Stimulated activated CD8-positive, alpha-beta memory T cell treated with anti-CD3 and anti-CD28 coated beads, Interleukin-7, amount 100 ng/mL, for 48 hours (primary cell): ENCODE measurements at regions not wholly inside any gene's neighbourhood (a gene's known extent, or its start where the extent isn't known, plus 50 kb on each side); places are given as distances from the start of the nearest gene placed in this dataset.

Experiments used
- DNase-seq, 2 donors: peaks; one replicate each; pipeline ENCODE4 v3.0.0-alpha.2; 2020; ENCODE audit warnings: low read depth in 1 of 2; ENCODE audit errors: extremely low read depth in 1 of 2

DNA sequence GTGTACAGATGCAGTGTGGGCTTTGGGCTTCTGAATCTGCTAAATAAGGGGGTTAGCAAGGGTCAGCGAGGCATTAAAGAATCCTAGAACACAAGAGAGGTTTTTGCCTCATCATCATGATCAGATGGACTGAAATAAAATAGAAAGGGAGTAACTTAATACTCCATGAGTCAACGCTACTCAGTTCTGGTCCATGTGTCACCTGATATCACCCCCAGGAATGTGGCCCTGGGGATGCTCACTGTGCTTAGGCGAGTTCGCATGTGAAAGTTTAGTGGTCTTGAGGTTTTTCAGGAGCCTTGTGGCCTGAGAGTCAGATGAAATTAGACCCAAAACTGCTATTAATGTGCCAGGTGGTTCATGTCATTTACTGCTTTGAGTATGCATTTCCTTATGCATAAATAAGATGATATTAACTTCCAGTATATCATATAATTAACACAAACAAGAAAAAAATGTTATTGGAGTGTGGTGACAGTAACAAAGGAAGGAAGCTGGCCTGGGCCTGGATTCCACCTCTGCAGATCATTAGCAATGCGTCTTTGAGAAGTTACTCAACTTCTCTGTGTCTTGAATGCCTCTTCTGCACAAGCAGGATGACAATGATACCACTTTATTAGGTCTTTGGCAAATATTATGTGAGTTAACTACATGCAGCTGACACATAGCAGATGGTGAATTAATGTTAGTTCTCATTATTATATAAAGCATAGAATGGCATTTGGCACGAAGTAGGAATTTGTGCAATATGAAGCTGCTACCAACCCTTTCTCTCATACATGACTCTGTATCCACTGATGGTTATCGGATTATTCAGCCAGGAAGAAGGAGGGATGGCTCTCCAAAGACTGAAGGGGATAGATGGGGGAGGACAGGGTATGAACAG is 1272.6 kb downstream of the AACS start:
- no peak for DNase-seq

DNA sequence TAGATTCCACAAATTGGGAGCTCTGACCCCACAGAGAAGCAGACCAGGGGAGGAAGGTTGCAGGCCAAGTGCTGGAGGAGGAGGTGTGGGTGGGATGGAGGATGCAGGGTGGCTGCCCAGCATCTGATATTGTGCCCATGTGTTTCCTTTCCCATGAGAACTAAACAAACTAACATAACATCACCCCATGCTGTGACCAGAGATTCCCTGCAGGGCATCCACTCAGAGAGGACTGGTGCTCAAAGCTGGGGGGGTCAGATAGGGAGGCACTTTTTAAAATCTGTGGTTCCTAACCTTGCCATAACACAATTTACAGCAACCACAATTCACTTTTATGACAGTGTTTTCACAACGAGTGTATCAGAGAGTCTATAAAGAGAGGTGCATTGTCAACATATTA is 1277.6 kb downstream of the AACS start:
- no peak for DNase-seq

DNA sequence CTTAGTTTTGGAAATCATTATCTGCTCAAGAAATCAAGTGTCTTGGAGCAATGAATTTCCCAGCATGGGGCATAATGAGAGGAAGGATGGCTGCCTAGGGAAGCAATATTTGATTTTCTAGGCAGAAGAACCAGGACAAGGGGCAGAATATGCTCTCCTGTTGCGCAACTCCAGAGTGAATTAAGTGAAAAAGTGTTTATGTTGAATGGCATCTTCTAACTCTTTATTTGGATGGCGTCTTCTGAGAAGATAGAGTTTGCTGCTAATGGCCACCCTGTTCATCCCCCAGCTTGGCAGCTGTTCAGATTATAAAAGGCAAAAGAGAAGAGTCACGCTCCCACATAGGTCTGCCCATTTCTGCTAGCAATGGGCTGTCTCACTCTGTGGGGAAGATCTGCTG is 1278.1 kb downstream of the AACS start:
- no peak for DNase-seq

DNA sequence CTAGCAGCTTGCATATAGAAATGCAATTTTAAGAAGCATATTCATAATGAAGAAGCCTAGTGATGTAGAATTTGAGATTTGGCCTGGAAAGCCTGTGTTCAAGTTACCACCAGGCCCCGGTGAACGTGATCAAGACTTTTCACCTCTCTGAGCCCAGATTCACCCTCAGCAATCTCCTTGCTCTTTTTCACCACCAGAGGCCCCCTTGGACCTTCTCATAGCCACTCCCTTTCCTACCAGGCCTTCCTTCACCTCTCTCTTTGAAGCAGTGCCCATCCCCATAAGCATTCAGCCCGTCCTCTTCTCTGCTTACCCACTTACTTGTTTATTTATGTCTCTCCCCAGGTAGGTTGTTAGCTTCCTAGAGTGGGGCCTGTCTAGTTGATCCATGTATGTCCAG is 1280.9 kb downstream of the AACS start:
- DNase-seq = no peak

DNA sequence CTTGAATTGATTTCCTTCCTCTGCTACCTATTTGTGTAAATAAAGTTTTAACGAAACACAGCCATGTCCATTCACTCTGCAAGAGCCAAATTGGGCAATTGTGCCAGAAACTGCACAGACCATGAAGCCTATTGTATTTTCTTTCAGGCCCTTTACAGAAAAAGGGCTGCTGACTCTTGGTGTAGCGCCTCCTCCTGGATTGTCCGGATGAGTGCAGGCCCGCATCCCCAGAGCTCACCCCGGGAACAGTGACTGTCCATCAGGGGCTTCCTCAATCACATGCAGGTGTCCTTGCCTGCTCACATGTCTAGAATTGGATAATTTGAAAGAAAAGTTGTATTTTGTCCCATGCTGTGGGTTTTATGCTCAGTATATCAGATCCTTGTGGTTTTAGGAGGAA is 1282.2 kb downstream of the AACS start:
- DNase-seq = no peak

DNA sequence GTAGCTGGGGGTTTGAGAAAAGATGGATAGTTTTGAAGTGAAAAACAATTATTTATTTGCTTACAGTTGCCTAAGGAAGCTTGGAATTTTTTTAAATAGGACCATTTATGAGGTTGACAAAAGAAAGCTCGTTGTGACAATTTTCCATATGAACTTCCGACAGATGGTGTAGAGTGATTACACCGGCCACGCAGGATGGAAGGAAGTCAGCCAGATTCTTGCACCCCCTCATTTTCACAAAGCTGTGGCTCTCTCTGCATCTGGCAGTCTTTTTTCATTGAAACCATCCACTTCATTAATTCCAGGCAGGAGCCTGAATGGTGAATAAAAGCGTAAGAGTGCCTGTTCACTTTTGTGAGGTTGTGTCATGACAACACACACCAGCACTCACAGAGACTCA is 1284.1 kb downstream of the AACS start:
- DNase-seq = no peak

DNA sequence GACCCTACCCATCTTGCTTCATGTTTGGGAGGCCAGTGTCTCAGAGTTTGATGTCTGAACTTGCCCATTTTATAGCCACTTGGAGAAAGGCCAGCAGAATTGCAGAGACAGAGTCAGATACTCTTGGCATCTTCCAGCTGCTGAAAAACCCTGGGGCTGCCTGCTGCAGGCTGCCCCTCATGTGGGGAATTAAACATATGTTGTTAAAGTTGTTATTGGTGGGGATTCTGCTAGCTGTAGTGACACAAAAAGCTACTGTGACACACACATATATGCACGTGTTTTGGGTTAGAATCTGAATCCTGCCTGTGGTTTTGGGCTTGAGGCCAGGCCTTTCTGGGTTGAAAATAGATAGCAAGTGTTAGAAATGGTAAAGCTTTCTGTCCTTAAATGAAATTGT is 1288.4 kb downstream of the AACS start:
- DNase-seq = no peak

DNA sequence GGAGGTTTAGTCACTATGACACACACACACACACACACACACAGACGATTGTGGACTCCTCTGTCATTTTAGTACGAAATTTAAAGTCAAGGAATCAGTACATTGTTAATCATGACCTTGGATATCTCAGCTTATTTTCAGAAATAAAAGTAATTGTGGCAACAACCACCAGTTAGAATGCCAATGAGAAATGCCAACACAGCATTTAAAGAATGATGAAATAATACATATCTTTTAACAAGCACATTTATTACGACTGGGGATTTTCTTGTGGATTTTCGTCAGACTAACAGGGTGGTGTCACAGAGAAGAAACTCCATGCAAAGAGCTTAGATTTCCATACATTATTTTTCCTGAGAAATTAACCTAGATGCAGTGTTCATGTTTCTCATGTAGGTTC is 1289.4 kb downstream of the AACS start:
- no peak for DNase-seq

DNA sequence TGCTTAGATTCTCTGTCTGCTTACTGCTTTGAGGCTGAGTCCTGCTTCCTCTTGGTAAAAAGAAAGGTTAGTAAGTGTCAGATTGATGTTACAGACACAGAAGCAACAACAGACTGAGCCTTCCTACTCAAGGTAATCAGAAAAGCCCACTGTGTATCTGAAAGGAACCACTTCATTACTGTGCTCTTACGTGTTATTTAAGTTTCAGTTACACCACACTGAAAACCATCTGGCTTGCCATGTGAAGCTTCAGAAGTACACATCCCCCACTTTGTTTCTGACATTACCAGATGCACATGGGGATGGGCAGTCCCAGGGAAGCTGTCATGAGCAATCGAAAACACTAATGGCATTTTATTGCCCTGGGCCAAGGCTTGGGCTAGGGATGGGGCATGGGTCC is 1290.1 kb downstream of the AACS start:
- no peak for DNase-seq

DNA sequence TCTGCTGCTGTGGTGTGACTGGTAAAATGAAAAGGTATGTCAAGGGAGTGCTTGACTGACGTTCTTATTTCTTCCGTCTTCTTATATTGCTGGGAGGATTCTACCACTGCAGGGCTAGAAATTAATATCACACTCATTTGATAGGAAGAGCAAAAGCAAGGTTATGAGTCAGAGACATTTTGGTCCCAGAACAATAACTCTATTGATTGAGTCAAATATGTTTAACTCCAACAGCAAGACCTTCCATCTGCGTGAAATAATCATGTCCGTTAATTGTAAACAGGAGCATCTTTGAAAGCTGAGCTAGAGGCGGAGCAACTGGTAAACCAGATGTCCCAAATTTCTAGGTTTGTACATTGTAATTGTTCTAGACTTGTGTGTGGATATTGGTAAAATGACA is 1293.6 kb downstream of the AACS start:
- no peak for DNase-seq

DNA sequence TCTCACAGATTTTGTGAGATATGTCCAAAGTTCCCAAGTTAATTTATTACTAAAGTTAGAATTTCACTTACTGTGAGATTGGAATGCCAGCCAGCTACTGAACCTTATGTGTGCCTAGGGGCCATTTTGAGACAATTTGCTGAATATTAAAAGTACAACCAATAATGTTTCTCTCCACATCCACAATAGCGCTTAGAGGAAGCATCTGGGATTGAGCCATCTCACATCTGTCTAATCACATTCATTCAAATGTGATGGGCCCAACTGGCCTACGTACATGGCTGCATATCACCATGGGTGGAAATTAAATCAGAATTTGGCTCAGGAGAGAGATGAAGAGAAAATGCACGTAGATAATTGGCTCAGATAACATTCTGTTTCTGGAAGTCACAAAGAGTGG is 1294.0 kb downstream of the AACS start:
- DNase-seq = no peak

DNA sequence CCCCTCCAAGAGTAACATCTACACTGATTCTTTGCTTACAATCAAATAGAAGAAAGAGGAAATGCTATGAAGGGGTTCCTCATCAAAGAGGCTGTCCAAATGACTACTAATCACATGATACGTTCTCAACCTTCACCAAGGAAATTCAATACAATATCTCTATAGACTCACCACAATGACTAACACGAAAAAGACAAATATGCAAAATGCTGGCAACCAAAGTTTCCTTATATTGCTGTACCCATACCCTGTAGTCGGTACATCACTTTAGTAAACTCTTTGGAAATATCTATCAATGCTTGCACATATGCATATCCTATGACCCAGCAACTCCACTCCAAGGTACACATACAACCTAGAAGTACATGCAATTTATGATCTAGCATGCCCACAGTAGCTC is 1296.6 kb downstream of the AACS start:
- no peak for DNase-seq

DNA sequence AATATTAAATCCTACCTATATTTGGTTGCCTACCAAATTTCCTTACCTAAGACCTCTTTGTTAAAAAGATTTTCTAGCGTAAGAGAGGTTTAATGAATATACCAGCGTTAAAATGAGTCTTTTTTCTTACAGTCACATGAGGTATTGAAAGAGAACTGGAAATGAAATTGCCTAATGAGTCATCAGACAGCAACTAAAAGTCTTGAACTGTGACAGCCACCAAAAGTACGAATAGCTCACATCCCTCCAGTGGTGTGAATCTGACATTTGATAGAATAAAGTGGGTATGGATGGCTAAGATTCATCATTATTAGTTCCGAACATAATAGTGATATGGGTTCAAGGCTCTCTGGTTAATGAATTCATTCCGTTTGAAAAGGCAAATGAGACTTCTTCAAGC is 1297.3 kb downstream of the AACS start:
- no peak for DNase-seq

DNA sequence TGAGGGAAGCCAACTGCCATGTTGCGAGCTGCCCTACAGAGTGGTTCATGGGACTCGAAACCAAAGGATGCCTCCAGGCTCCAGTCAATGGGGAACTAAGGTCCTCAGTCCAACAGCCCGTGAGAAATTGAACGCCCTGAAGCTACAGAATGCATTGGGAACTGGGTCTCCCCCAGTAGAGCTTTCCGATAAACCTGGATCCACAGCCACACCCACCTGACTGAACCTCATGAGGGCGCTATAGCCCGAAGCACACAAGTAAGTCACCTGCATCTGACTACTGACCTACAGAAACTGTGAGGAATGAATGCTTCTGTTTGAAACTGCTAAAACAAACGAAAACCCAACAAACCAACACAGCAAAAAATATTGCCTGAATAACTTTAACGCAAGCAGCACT is 1297.7 kb downstream of the AACS start:
- DNase-seq = no peak

DNA sequence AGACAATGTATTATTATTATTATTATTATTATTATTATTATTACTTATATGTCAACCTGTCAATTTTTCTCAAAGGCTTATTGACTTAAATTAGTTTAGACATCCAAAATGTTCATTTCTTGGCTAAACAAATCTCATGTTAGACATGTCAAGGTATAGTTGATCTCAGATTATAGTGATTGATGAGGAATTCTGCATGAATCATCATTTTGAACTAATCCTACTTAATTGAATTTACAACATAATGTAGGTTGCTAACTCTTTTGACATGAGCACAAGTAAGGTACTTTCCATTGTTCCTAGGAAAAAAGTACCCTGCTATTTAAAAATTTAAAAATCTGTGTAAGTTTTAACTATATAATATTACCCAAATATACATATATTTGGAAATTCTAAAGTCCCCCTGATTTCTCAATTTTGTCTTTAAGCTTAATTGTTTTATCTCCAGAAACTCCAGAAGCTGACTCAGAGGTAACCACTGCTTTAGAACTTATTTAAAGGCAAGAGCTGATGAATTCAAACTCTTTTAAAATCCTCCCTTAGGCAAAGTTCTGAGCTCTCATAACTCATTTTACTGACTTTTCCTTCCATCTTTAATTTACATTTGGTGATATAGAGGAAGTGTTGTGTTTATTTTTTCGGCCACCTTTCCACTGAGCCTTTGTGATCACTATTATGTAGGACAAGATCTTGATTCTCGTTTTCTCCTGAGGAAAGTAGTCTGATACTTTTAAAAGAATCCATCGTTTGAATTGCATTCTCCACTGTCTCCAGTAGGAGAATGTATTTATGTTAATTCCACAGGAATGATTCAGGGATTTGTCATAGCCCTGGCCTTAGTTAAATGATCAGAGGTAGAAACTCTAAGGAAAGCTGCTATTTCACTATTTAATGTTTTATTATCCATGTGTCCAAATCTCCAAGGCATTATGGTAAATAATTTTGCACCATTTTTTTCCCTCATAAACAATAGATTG is 1304.5 kb downstream of the AACS start:
- no peak for DNase-seq

DNA sequence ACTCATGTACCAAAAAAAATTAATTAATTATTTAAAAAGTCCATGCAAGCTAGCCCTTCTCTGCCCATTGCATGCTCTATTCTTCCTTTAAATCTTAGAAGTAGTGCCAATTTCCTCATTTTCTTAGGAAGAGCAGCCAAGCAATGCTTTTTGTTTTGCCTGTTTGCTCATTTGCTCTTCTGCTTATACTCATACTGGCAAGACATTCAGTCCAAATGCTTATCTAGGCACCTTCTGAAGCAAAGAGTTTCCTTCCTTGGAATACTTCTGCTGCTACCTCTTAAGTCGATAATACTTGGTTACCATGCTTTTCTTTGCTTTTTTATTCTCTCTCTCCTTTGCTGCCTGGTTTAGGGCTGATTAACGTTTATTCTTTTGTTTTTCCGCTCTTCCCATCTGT is 1318.3 kb downstream of the AACS start:
- DNase-seq = no peak

DNA sequence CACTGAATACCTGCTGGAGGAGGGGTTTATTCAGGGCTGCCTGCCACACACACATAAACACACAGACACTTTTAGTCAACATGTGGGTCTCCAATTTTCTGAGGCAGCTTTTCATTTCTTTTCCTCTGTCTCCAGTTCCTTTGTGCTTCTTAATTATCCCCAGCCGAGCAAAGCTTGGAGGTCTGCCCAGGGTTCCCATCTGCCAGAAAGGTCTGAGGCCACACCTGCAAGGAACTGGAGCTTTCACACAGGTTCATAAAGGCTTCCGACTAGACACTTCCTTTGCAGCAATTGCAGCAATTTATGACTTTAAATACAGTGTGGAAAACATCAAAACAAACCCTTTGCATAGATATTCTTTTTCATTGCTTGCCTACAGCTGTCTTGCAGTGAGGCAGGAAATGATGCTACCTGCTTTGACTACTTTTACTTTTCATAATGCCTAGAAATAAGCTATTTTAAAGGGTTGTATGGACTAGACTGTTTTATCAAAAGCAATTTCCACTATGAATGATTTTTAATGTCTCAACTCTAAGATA is 1318.9 kb downstream of the AACS start:
- DNase-seq = no peak

DNA sequence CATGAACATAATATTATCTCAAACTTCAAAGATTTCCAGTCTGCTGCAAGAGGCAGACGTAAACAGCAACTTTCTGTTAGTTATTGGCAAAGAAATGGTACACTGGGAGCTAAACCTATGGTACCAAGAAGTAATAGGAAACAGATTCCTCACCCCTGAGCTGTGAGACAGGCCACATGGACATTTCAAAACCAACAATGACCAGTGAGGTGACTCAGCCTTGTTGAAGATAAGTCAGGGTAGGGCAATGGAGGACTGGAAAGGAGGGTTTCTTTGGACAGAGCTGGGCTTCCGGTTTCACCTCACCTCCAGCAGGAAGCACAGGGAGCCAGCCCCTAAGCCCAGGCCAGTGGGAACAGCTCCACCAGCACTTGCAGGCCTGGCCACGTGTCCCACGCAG is 1320.5 kb downstream of the AACS start:
- DNase-seq = no peak

DNA sequence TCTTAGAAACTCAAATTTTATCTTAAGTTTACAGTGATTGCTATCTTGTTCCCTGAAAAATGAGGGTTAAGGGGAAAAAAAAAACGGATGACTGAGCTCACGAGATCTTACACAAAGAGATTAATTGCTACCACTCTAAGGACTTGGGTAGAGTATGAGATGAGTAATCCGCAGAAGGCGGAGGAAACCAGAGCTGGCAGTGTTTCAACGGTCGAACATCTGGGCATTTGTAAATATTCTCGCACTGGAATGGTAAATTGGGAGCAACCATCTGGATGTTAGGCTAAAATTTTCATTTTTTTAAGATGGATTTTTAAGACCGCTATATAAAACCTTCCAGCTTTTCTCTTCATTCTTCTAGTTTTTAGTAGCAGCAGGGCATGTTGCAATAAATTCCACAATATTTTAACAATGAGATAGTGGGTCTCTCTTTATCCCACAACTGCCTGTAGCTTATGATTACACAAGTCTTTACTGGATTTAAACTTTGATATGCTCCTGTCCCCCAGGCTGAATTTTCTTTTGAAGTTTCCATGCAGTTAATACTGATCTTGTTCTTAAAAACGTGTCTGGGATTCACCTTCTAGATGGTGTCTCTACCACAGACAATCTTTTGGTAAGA is 1324.1 kb downstream of the AACS start:
- no peak for DNase-seq

DNA sequence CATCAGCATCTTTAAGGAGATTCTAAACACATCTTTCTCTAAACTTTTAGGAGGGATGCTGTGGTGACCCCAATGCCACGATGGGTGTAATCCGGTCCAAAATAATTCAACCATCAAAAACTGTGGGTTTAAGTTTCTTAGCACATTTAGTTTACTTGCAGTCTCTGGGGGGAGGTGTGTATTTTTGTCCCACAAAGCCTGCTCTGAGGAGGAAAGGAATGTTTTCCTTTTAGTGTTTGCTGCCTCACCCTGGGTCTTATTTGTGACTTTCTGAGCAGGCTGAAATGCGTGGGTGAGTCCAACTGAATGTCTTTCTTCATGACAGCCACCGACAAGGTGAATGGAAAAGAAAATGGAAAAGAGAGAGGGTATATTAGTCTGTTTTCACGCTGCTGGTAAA is 1324.7 kb downstream of the AACS start:
- no peak for DNase-seq

DNA sequence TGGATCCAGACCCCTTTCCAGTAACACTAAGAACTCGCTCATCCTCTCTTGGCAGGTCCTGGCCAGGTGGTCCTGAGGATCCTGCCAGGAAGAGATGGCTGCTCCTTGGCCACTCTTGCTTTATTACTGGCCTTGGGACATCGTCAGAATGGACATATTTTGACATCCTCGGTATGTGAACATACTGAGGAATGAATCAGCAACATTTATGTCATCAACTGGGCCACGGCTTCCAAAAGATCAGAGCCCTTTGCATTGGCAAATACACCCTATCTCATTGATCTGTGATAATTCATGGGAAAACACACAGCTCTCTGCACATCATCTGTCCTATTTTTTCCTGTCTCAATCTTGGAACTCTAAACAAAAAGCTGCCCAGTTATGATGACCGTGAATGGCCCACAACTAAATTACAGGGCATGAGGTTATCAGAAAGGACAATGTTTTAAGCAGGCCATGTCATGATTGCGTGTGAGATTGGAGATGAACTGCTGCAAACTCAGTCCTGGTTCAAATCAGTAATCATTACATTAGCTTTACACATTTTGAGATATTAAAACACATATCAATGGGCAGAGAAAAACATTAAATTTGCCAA is 1325.8 kb downstream of the AACS start:
- DNase-seq = no peak
